ENCODE measurements at regions not wholly inside any gene's neighbourhood (a gene's known extent, or its start where the extent isn't known, plus 50 kb on each side); places are given as distances from the start of the nearest gene placed in this dataset.

DNA sequence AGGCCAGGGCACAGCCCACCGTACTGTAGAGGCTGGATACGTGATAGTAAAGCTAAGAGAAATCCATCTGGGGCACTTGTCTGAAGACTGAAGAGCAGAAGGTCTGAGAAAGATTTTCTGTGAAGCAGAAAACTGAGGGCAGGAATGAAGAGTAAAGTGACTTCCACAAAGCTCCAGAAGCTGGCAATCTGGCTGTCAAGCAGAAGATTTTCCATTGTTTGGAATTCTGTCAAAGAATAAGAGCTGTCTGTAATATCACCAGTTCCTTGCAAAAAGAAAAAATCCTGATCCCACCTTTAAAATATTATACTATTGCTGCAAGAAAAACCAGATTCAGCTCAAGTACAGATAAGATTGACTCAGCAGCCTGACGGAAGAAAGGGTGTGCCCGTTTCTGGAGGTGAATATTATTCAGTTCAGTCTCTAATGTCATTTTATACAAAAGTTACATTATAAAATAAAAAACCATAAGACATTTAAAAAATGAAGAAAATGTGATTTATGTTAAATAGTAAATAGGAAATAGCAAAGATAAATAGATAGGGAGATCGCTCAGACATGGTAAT lies 550.4 kb upstream of the SGO1 start:
- WGBS (ENCODE audit: extremely low coverage, insufficient coverage, insufficient read length), result 100% methylated on average over 1 of the region's 5 CpGs
- Histone ChIP-seq H3K4me2 (ENCODE audit: low read length) (no peak overlapping the region), H2BK5ac (ENCODE audit: low read depth, low read length, poor library complexity) (no peak overlapping the region), H3K9me3 (ENCODE audit: insufficient read depth, low read depth, low read length) (no peaks in the 10 kb centered on the region), H3K18ac (ENCODE audit: low read length) (no peak overlapping the region), H3K4me1 (ENCODE audit: control insufficient read depth in 1 of 2, insufficient read depth in 2 of 2, low read length in 2 of 2) (peaks cover 0 to 2% of the 10 kb centered on the region in 2 experiments), H3K9ac (ENCODE audit: low read length) (no peak overlapping the region), H2AK5ac (ENCODE audit: low read length) (no peak overlapping the region), H3K27me3 (ENCODE audit: insufficient read depth, low read length) (no peaks in the 10 kb centered on the region), H2BK12ac (ENCODE audit: low read length) (no peak overlapping the region), H3K14ac (ENCODE audit: low read length) (no peak overlapping the region), H4K12ac (ENCODE audit: low read depth, low read length) (no peak overlapping the region), H3K4me3 (ENCODE audit: low read depth, low read length) (no peak overlapping the region), H3K79me1 (ENCODE audit: low read length) (no peaks in the 10 kb centered on the region), H3K27ac (ENCODE audit: low read depth, low read length) (no peak overlapping the region), H3K4ac (ENCODE audit: low read depth, low read length) (no peak overlapping the region), H4K8ac (ENCODE audit: low read depth, low read length) (no peak overlapping the region), H3K36me3 (ENCODE audit: control insufficient read depth in 1 of 2, insufficient read depth in 2 of 2, low read length in 2 of 2) (no peaks in the 10 kb centered on the region), H3K23ac (ENCODE audit: low read length) (no peak overlapping the region), H2AFZ (ENCODE audit: insufficient read depth, low read length, poor library complexity) (no peak overlapping the region), H3K79me2 (ENCODE audit: control insufficient read depth, insufficient read depth, low read length, poor library complexity) (no peaks in the 10 kb centered on the region), H4K91ac (ENCODE audit: low read depth, low read length) (no peak overlapping the region), H2BK120ac (ENCODE audit: insufficient read depth, low read length, poor library complexity) (no peak overlapping the region)
- no peak for DNase-seq

DNA sequence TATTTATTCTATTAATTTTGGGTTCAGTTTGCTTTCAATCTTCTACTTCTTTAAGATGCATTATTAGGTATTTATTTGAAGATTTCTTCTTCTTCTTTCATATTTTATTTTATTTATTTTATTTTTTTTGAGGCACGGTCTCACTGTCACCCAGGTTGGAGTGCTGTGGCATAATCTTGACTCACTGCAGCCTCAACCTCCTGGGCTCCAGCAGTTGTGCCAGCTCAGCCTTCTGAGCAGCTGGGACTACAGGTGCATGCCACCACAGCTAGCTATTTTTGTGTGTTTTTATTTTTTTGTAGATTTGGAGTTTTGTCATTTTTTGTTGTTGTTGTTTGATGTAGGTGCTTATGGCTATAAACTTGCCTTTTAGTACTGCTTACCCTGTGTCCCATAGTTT lies 543.2 kb upstream of the SGO1 start:
- no peak overlapping the region for H4K12ac ChIP-seq (ENCODE audit: low read depth, low read length)
- no peak overlapping the region for H2BK5ac ChIP-seq (ENCODE audit: low read depth, low read length, poor library complexity)
- no peak overlapping the region for H3K4ac ChIP-seq (ENCODE audit: low read depth, low read length)
- H3K27me3 ChIP-seq (ENCODE audit: insufficient read depth, low read length), result no peaks in the 10 kb centered on the region
- no peak overlapping the region for H3K9ac ChIP-seq (ENCODE audit: low read length)
- no peak overlapping the region for H4K91ac ChIP-seq (ENCODE audit: low read depth, low read length)
- no peak overlapping the region for H3K4me3 ChIP-seq (ENCODE audit: low read depth, low read length)
- H3K79me2 ChIP-seq (ENCODE audit: control insufficient read depth, insufficient read depth, low read length, poor library complexity), result no peaks in the 10 kb centered on the region
- no peak overlapping the region for H3K27ac ChIP-seq (ENCODE audit: low read depth, low read length)
- WGBS (ENCODE audit: extremely low coverage, insufficient coverage, insufficient read length), result no CpG with 5 or more reads among the region's 1 CpG
- no peak overlapping the region for H2AFZ ChIP-seq (ENCODE audit: insufficient read depth, low read length, poor library complexity)
- H3K36me3 ChIP-seq (ENCODE audit: control insufficient read depth in 1 of 2, insufficient read depth in 2 of 2, low read length in 2 of 2), result no peaks in the 10 kb centered on the region
- H2BK120ac ChIP-seq (ENCODE audit: insufficient read depth, low read length, poor library complexity), result no peak overlapping the region
- no peak overlapping the region for H2BK12ac ChIP-seq (ENCODE audit: low read length)
- no peak overlapping the region for H2AK5ac ChIP-seq (ENCODE audit: low read length)
- no peaks in the 10 kb centered on the region for H3K4me1 ChIP-seq (ENCODE audit: control insufficient read depth in 1 of 2, insufficient read depth in 2 of 2, low read length in 2 of 2)
- no peak overlapping the region for H3K18ac ChIP-seq (ENCODE audit: low read length)
- H3K14ac ChIP-seq (ENCODE audit: low read length), result no peak overlapping the region
- no peak overlapping the region for H3K4me2 ChIP-seq (ENCODE audit: low read length)
- DNase-seq, result no peak
- no peaks in the 10 kb centered on the region for H3K9me3 ChIP-seq (ENCODE audit: insufficient read depth, low read depth, low read length)
- no peaks in the 10 kb centered on the region for H3K79me1 ChIP-seq (ENCODE audit: low read length)
- H4K8ac ChIP-seq (ENCODE audit: low read depth, low read length), result no peak overlapping the region
- no peak overlapping the region for H3K23ac ChIP-seq (ENCODE audit: low read length)

DNA sequence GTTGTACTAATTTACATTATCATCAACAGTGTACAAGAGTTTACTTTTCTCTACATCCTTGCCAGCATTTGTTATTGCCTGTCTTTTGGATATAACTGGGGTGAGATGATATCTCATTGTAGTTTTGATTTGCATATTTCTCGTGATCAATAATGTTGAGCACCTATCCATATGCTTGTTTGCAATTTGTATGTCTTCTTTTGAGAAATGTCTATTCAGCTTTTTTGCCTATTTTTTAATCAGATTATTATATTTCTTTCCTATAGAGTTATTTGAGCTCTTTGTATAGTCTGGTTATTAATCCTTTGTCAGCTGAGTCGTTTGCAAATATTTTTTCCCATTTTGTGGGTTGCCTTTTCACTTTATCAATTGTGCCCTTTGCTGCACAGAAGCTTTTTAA lies 540.8 kb upstream of the SGO1 start:
- H2BK5ac ChIP-seq (ENCODE audit: low read depth, low read length, poor library complexity), result no peak overlapping the region
- H2AK5ac ChIP-seq (ENCODE audit: low read length), result no peak overlapping the region
- no peak overlapping the region for H3K4me3 ChIP-seq (ENCODE audit: low read depth, low read length)
- H3K9me3 ChIP-seq (ENCODE audit: insufficient read depth, low read depth, low read length), result no peaks in the 10 kb centered on the region
- H2AFZ ChIP-seq (ENCODE audit: insufficient read depth, low read length, poor library complexity), result no peak overlapping the region
- no peaks in the 10 kb centered on the region for H3K27me3 ChIP-seq (ENCODE audit: insufficient read depth, low read length)
- DNase-seq, result no peak
- no peak overlapping the region for H2BK12ac ChIP-seq (ENCODE audit: low read length)
- H3K23ac ChIP-seq (ENCODE audit: low read length), result no peak overlapping the region
- no peak overlapping the region for H3K14ac ChIP-seq (ENCODE audit: low read length)
- no peak overlapping the region for H4K8ac ChIP-seq (ENCODE audit: low read depth, low read length)
- no peak overlapping the region for H4K12ac ChIP-seq (ENCODE audit: low read depth, low read length)
- no peaks in the 10 kb centered on the region for H3K36me3 ChIP-seq (ENCODE audit: control insufficient read depth in 1 of 2, insufficient read depth in 2 of 2, low read length in 2 of 2)
- no peaks in the 10 kb centered on the region for H3K79me2 ChIP-seq (ENCODE audit: control insufficient read depth, insufficient read depth, low read length, poor library complexity)
- no peaks in the 10 kb centered on the region for H3K4me1 ChIP-seq (ENCODE audit: control insufficient read depth in 1 of 2, insufficient read depth in 2 of 2, low read length in 2 of 2)
- H3K9ac ChIP-seq (ENCODE audit: low read length), result no peak overlapping the region
- no peak overlapping the region for H3K18ac ChIP-seq (ENCODE audit: low read length)
- H3K4me2 ChIP-seq (ENCODE audit: low read length), result no peak overlapping the region
- H3K27ac ChIP-seq (ENCODE audit: low read depth, low read length), result no peak overlapping the region
- WGBS (ENCODE audit: extremely low coverage, insufficient coverage, insufficient read length), result no CpG with 5 or more reads among the region's 2 CpGs
- H3K4ac ChIP-seq (ENCODE audit: low read depth, low read length), result no peak overlapping the region
- H2BK120ac ChIP-seq (ENCODE audit: insufficient read depth, low read length, poor library complexity), result no peak overlapping the region
- H4K91ac ChIP-seq (ENCODE audit: low read depth, low read length), result no peak overlapping the region
- no peaks in the 10 kb centered on the region for H3K79me1 ChIP-seq (ENCODE audit: low read length)

DNA sequence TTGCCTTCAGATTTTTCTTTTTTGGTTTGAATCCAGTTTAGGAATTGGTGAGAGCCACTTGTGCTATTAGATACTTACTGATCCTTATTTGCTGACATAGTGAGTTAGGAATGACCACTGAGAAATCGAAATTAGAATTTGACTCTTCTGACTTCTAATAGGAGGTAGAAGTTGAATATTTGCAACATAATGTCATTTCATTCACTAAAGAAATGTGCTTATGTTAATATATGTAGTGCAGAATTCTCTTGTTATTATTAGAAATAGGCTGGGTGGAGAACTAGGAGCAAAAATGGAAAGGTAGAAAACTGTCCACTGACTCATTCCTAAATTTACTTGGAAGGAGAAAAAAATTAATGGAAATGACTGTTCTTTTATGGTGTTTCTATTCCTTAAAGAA lies 538.2 kb upstream of the SGO1 start:
- Histone ChIP-seq H3K9me3 (ENCODE audit: insufficient read depth, low read depth, low read length) (no peaks in the 10 kb centered on the region), H2AK5ac (ENCODE audit: low read length) (no peak overlapping the region), H3K4me2 (ENCODE audit: low read length) (no peak overlapping the region), H4K91ac (ENCODE audit: low read depth, low read length) (no peak overlapping the region), H3K18ac (ENCODE audit: low read length) (no peak overlapping the region), H4K8ac (ENCODE audit: low read depth, low read length) (no peak overlapping the region), H3K79me2 (ENCODE audit: control insufficient read depth, insufficient read depth, low read length, poor library complexity) (no peaks in the 10 kb centered on the region), H3K9ac (ENCODE audit: low read length) (no peak overlapping the region), H3K4me3 (ENCODE audit: low read depth, low read length) (no peak overlapping the region), H3K36me3 (ENCODE audit: control insufficient read depth in 1 of 2, insufficient read depth in 2 of 2, low read length in 2 of 2) (no peaks in the 10 kb centered on the region), H2BK5ac (ENCODE audit: low read depth, low read length, poor library complexity) (no peak overlapping the region), H3K4ac (ENCODE audit: low read depth, low read length) (no peak overlapping the region), H3K27ac (ENCODE audit: low read depth, low read length) (no peak overlapping the region), H3K4me1 (ENCODE audit: control insufficient read depth in 1 of 2, insufficient read depth in 2 of 2, low read length in 2 of 2) (no peaks in the 10 kb centered on the region), H3K79me1 (ENCODE audit: low read length) (no peaks in the 10 kb centered on the region), H2BK12ac (ENCODE audit: low read length) (no peak overlapping the region), H2AFZ (ENCODE audit: insufficient read depth, low read length, poor library complexity) (no peak overlapping the region), H4K12ac (ENCODE audit: low read depth, low read length) (no peak overlapping the region), H3K27me3 (ENCODE audit: insufficient read depth, low read length) (no peaks in the 10 kb centered on the region), H2BK120ac (ENCODE audit: insufficient read depth, low read length, poor library complexity) (no peak overlapping the region), H3K14ac (ENCODE audit: low read length) (no peak overlapping the region), H3K23ac (ENCODE audit: low read length) (no peak overlapping the region)
- WGBS (ENCODE audit: extremely low coverage, insufficient coverage, insufficient read length), result no CpG with 5 or more reads among the region's 1 CpG
- DNase-seq, result no peak

Measured in trophoblast cell (in vitro differentiated cells and primary cell).